SK-N-SH (cell line): ENCODE measurements at regions not wholly inside any gene's neighbourhood (a gene's known extent, or its start where the extent isn't known, plus 50 kb on each side); places are given as distances from the start of the nearest gene placed in this dataset.

Source experiments
- CHD2 ChIP-seq: fragments of 150-350 bp; IDR thresholded peaks from 2 replicates; pipeline ENCODE4 v1.6.1; 2018; ENCODE audit warnings: low read length; ENCODE audit not compliant: partially characterized antibody
- EP300 ChIP-seq, 2 experiments: IDR thresholded peaks; 2 replicates each; pipeline versions ENCODE4 v1.4.0 to v1.6.1; 2012; ENCODE audit warnings: borderline replicate concordance in 1 of 2, low read depth in 1 of 2, low read length in 1 of 2
- NFIC ChIP-seq: IDR thresholded peaks from 2 replicates; pipeline ENCODE4 v1.4.0; 2012; ENCODE audit warnings: borderline replicate concordance
- POLR2AphosphoS5 ChIP-seq: IDR thresholded peaks from 2 replicates; pipeline ENCODE4 v1.6.1; 2012; ENCODE audit warnings: low read depth, low read length
- RXRA ChIP-seq: IDR thresholded peaks from 2 replicates; pipeline ENCODE4 v1.4.0; 2012; ENCODE audit warnings: low read depth, mild to moderate bottlenecking, borderline replicate concordance
- SMC3 ChIP-seq: IDR thresholded peaks from 2 replicates; pipeline ENCODE4 v1.6.1; 2012; ENCODE audit warnings: low read depth, low read length, improper control_type of control experiment
- YY1 ChIP-seq: IDR thresholded peaks from 2 replicates; pipeline ENCODE4 v1.4.0; 2012; ENCODE audit warnings: low read depth, mild to moderate bottlenecking
- TF ChIP-seq, protein P1 (sequence below): IDR thresholded peaks from 2 replicates; pipeline ENCODE4 v1.4.0; 2012; ENCODE audit warnings: low read depth, borderline replicate concordance
- TF ChIP-seq, protein P2 (sequence below): fragments of 200-600 bp; sonication (generic); IDR thresholded peaks from 2 replicates; pipeline ENCODE4 v1.6.1; 2017; ENCODE audit warnings: antibody characterized with exemption, mild to moderate bottlenecking, moderate library complexity
- TF ChIP-seq, protein P3 (sequence below): IDR thresholded peaks from 2 replicates; pipeline ENCODE4 v1.4.0; 2012; ENCODE audit warnings: low read depth
- TF ChIP-seq, protein P4 (sequence below): fragments of 150-350 bp; IDR thresholded peaks from 2 replicates; pipeline ENCODE4 v1.6.1; 2017; ENCODE audit warnings: antibody characterized with exemption, low read length, low read depth, borderline replicate concordance

DNA sequence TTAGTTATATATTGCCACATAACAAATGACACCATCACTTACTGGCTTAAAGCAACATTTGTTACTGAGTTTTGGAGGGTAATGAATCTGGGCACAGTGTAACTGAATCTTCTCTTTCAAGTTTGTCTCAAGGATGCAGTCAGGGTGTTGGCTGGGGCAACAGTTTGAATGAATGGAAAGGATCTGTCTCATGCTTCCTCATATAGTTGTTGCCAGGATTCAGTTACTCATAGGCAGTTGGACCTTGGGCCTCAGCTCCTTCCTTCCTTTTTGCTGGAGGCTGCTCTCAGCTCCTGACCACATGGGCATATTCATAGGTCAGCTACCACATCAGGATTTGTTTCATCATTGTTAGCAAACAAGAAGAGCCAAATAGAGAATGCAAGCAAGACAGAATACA is 466.1 kb upstream of the MC4R start:
- TF ChIP-seq, protein P1, sequence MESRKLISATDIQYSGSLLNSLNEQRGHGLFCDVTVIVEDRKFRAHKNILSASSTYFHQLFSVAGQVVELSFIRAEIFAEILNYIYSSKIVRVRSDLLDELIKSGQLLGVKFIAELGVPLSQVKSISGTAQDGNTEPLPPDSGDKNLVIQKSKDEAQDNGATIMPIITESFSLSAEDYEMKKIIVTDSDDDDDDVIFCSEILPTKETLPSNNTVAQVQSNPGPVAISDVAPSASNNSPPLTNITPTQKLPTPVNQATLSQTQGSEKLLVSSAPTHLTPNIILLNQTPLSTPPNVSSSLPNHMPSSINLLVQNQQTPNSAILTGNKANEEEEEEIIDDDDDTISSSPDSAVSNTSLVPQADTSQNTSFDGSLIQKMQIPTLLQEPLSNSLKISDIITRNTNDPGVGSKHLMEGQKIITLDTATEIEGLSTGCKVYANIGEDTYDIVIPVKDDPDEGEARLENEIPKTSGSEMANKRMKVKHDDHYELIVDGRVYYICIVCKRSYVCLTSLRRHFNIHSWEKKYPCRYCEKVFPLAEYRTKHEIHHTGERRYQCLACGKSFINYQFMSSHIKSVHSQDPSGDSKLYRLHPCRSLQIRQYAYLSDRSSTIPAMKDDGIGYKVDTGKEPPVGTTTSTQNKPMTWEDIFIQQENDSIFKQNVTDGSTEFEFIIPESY, result no peak
- TF ChIP-seq, protein P2, sequence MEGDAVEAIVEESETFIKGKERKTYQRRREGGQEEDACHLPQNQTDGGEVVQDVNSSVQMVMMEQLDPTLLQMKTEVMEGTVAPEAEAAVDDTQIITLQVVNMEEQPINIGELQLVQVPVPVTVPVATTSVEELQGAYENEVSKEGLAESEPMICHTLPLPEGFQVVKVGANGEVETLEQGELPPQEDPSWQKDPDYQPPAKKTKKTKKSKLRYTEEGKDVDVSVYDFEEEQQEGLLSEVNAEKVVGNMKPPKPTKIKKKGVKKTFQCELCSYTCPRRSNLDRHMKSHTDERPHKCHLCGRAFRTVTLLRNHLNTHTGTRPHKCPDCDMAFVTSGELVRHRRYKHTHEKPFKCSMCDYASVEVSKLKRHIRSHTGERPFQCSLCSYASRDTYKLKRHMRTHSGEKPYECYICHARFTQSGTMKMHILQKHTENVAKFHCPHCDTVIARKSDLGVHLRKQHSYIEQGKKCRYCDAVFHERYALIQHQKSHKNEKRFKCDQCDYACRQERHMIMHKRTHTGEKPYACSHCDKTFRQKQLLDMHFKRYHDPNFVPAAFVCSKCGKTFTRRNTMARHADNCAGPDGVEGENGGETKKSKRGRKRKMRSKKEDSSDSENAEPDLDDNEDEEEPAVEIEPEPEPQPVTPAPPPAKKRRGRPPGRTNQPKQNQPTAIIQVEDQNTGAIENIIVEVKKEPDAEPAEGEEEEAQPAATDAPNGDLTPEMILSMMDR, result no peak
- TF ChIP-seq NFIC (no peak), CHD2 (no peak), EP300 (IDR thresholded peaks at IDR 0.05; ENCODE audit: borderline replicate concordance in 1 of 2, low read depth in 1 of 2, low read length in 1 of 2) (no peak), SMC3 (no peak), YY1 (no peak), POLR2AphosphoS5 (no peak), RXRA (no peak)
- TF ChIP-seq, protein P3, sequence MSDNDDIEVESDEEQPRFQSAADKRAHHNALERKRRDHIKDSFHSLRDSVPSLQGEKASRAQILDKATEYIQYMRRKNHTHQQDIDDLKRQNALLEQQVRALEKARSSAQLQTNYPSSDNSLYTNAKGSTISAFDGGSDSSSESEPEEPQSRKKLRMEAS, result no peak
- TF ChIP-seq, protein P4, sequence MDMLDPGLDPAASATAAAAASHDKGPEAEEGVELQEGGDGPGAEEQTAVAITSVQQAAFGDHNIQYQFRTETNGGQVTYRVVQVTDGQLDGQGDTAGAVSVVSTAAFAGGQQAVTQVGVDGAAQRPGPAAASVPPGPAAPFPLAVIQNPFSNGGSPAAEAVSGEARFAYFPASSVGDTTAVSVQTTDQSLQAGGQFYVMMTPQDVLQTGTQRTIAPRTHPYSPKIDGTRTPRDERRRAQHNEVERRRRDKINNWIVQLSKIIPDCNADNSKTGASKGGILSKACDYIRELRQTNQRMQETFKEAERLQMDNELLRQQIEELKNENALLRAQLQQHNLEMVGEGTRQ, result no peak
